Inflammatory macrophage treated with lipopolysaccharide for 4 hours (primary cell): ENCODE measurements at regions not wholly inside any gene's neighbourhood (a gene's known extent, or its start where the extent isn't known, plus 50 kb on each side); places are given as distances from the start of the nearest gene placed in this dataset.

Source experiments
- DNase-seq: peaks from one replicate; pipeline ENCODE4 v3.0.0-alpha.2; 2020

GRCh38 chr21:28826569-28826968 is 166.1 kb downstream of the LTN1 start:
- DNase-seq = no peak

GRCh38 chr21:28826021-28826420 is 166.7 kb downstream of the LTN1 start:
- no peak for DNase-seq

GRCh38 chr21:28823429-28823828 is 169.2 kb downstream of the LTN1 start:
- no peak for DNase-seq

- no peak for DNase-seq
Observed at GRCh38 chr21:28822486-28823335, 170.0 kb downstream of the LTN1 start.

GRCh38 chr21:28822123-28822399 is 170.6 kb downstream of the LTN1 start:
- no peak for DNase-seq

GRCh38 chr21:28821276-28822122 is 171.2 kb downstream of the LTN1 start:
- DNase-seq = no peak

GRCh38 chr21:28818663-28819278 is 173.9 kb downstream of the LTN1 start:
- DNase-seq = no peak

GRCh38 chr21:28817871-28818270 is 174.8 kb downstream of the LTN1 start:
- no peak for DNase-seq

- DNase-seq = no peak
Observed at GRCh38 chr21:28811860-28812259, 180.8 kb downstream of the LTN1 start.

GRCh38 chr21:28810826-28811524 is 181.7 kb downstream of the LTN1 start:
- DNase-seq = no peak

- no peak for DNase-seq
Observed at GRCh38 chr21:28805885-28806284, 186.8 kb downstream of the LTN1 start.

GRCh38 chr21:28804089-28804670 is 188.5 kb downstream of the LTN1 start:
- DNase-seq = no peak

- DNase-seq = no peak
Observed at GRCh38 chr21:28801906-28802305, 190.8 kb downstream of the LTN1 start.

- DNase-seq = no peak
Observed at GRCh38 chr21:28799926-28800325, 192.8 kb downstream of the LTN1 start.

- DNase-seq = no peak
Observed at GRCh38 chr21:28798798-28799197, 193.9 kb downstream of the LTN1 start.

GRCh38 chr21:28795251-28795650 is 197.4 kb downstream of the LTN1 start:
- no peak for DNase-seq

GRCh38 chr21:28794371-28794851 is 198.3 kb downstream of the LTN1 start:
- no peak for DNase-seq

- no peak for DNase-seq
Observed at GRCh38 chr21:28793043-28793442, 199.6 kb downstream of the LTN1 start.

GRCh38 chr21:28791595-28792282 is 200.9 kb downstream of the LTN1 start:
- DNase-seq = no peak

GRCh38 chr21:28790335-28790734 is 202.3 kb downstream of the LTN1 start:
- DNase-seq = no peak

- no peak for DNase-seq
Observed at GRCh38 chr21:28789523-28789922, 203.2 kb downstream of the LTN1 start.

GRCh38 chr21:28788030-28788429 is 204.6 kb downstream of the LTN1 start:
- DNase-seq = no peak
